ENCODE measurements at regions not wholly inside any gene's neighbourhood (a gene's known extent, or its start where the extent isn't known, plus 50 kb on each side); places are given as distances from the start of the nearest gene placed in this dataset.

DNA sequence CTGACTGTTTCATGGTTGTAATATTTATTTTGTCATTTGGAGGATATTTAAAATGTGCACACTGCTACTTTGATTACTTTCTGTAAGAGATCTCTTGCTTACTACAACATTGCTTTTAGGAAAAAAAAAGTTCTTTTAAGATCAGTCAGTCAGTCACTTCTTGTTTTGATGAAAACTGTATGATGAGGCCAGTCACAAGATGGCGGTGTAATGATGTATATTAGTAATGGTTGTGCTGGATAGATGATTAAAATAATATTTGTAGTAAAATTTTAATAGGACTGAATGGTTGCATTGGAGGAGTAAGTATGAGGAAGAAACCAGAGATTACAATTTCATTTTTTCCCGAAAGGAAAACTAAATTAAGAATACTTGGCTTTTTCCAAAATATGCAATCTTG, 2411.1 kb downstream of the PCDH9 start:
- TF ChIP-seq POLR2A (IDR thresholded peaks at IDR 0.05; ENCODE audit: low read depth, low read length) (no peak), ATF3 (IDR thresholded peaks at IDR 0.05; ENCODE audit: borderline replicate concordance, extremely low read depth, low read depth, low read length) (no peak), SP1 (IDR thresholded peaks at IDR 0.05; ENCODE audit: low read depth, low read length) (no peak)
